ENCODE measurements at regions not wholly inside any gene's neighbourhood (a gene's known extent, or its start where the extent isn't known, plus 50 kb on each side); places are given as distances from the start of the nearest gene placed in this dataset.

DNA sequence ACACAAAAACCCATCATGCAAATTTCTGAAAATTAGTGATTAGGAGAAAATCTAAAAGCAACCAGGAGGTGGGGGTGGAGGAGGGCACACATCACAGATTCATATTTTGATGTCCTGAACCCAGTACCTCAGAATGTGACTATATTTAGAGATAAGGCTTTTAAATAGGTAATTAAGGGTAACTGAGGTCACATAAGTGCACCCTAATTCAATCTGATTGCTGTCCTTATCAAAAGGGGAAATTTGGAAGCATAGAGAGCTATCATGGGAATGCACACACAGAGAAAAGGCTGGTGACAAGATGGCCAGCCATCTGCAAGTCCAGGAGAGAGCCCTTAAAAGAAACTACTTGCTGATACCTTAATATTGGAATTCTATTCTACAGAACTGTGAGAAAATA, 281.8 kb upstream of the UGT8 start:
- no peak for TF ChIP-seq CTCF (conservative IDR thresholded peaks at IDR 0.05 in 1 of 2, IDR thresholded peaks at IDR 0.05 in 1 of 2; ENCODE audit: low read depth in 1 of 2, low read length in 2 of 2)
- no peak for TF ChIP-seq EZH2 (IDR thresholded peaks at IDR 0.05; ENCODE audit: low read length, missing control alignments)

Data from fibroblast of lung (primary cell).